ENCODE measurements at regions not wholly inside any gene's neighbourhood (a gene's known extent, or its start where the extent isn't known, plus 50 kb on each side); places are given as distances from the start of the nearest gene placed in this dataset.
"Not testable (repeated sequence)": the region's sequence is repeated elsewhere in the genome, so short reads cannot be mapped to it uniquely, and the experiment has no call there.

DNA sequence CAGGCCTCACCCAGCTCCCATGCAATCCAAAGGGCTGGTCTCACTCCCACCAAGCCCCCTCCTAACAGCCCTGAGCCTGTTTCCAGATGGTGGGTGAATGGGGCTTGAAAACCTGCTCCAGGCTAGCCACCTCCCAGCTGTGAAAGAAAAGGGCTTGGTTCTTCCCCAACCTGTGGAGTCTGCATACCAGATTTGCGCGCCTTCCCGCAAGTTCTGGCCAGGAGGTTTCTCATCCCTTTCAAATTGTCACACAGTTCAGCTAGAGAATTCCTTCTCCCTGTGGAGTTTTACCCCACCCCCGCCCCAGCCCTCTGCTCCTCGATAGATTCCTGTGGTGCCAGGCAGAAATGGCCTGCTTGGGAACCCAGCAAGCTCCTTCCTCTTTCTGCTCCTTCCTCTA is 734.6 kb upstream of the FAT3 start:
- intact Hi-C loops (cut with DNase I): no loop called here
- Histone ChIP-seq H3K36me3 (no peaks in the 10 kb centered on the region), H3K4me3 (no peak overlapping the region), H3K9me3 (no peaks in the 10 kb centered on the region), H3K27me3 (no peaks in the 10 kb centered on the region), H3K4me1 (ENCODE audit: insufficient read depth) (no peaks in the 10 kb centered on the region), H3K27ac (no peak overlapping the region)
- TF ChIP-seq CTCF (IDR thresholded peaks at IDR 0.05) (no peak), POLR2A (IDR thresholded peaks at IDR 0.05) (no peak), EP300 (IDR thresholded peaks at IDR 0.05) (no peak)
- DNase-seq: no peak
- 58 to 88% (median 80%) methylated on average over 5 of the region's 5 CpGs for WGBS, 3 donors

DNA sequence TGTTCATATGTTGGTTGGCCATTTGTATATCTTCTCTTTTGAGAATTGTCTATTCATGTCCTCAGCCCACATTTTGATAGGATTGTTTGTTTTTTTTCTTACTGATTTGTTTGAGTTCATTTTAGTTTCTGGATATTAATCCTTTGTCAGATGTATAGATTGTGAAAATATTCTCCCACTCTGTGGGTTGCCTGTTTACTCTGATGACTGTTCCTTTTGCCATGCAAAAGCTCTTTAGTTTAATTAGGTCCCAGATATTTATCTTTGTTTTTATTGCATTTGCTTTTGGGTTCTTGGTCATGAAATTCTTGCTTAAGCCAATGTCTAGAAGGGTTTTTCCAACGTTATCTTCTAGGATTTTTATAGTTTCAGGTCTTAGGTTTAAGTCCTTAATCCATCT is 740.7 kb upstream of the FAT3 start:
- H3K4me3 ChIP-seq; H3K27me3 ChIP-seq; H3K9me3 ChIP-seq; H3K36me3 ChIP-seq; H3K27ac ChIP-seq; H3K4me1 ChIP-seq (ENCODE audit: insufficient read depth); DNase-seq; intact Hi-C loops (cut with DNase I): not testable (repeated sequence)
- 66 to 72% (median 69%) methylated on average over 1 of the region's 1 CpG for WGBS, 3 donors

DNA sequence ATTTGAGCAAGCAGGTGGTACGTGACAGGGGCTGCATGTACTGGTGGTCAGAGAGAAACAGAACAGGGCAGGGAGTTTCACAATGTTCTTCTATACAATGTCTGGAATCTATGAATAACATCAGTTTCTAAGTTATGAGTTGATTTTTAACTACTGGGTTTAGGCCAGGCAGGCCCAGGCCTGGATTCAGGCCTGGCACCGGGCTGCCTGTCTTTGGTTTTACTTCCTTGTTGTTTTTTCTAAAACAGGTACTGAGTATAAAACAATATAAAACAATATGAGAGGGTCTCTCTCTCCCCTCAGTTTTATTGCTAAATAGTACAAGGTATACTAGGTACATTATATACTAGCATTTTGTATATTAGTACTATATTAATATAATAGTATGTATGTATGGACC is 742.7 kb upstream of the FAT3 start:
- DNase-seq; H3K27ac ChIP-seq; H3K4me1 ChIP-seq (ENCODE audit: insufficient read depth); H3K4me3 ChIP-seq; intact Hi-C loops (cut with DNase I); H3K27me3 ChIP-seq; H3K36me3 ChIP-seq; H3K9me3 ChIP-seq: not testable (repeated sequence)
- 83 to 88% (median 86%) methylated on average over 2 of the region's 2 CpGs for WGBS, 3 donors

DNA sequence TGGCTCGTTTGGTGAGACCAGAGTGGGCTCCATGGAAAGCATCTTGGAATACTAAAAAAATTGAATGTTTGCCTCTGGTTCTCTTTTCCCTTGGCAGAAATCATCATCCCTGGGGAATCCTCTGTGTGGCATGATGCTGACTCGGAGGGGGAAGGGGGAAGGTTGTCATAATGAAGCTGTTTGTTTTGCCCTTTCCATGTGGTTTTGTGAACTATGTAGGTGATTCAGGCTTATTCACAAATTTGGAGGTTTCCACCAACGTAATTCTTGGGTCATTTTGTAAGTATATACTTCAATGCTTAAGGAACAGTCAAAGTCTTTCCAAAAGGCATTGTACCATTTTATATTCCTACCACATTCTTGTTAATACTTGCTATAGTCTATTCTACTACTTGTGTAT is 754.0 kb upstream of the FAT3 start:
- H3K27ac ChIP-seq: no peak overlapping the region
- peaks cover 0 to 4% of the 10 kb centered on the region in 2 donors for H3K9me3 ChIP-seq
- H3K36me3 ChIP-seq: no peaks in the 10 kb centered on the region
- H3K27me3 ChIP-seq: no peaks in the 10 kb centered on the region
- H3K4me1 ChIP-seq (ENCODE audit: insufficient read depth): no peaks in the 10 kb centered on the region
- intact Hi-C loops (cut with DNase I): no loop called here
- no peak for DNase-seq
- H3K4me3 ChIP-seq: no peak overlapping the region
- WGBS, 3 donors: 60 to 75% (median 64%) methylated on average over 3 of the region's 3 CpGs
- TF ChIP-seq POLR2A (IDR thresholded peaks at IDR 0.05) (no peak), EP300 (IDR thresholded peaks at IDR 0.05) (no peak), CTCF (IDR thresholded peaks at IDR 0.05) (no peak)

DNA sequence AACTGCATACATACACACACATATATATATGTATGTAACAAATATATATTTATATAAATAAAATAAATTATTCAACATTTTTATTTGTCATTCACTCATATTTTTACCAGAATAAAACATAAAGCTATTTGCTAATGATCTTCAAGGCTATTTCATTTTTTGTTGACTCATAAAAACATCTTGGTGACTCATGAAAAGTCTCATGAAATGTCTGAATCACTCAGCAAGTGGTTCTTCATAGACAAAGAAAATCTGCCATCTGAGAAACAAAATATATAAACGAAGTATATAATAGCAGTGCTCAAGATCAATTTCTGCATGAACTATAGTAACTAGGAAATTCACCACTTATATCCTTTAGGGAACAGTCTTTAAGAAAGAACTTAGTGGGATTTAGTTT is 764.8 kb upstream of the FAT3 start:
- no peak overlapping the region for H3K4me3 ChIP-seq
- intact Hi-C loops (cut with DNase I): no loop called here
- no peaks in the 10 kb centered on the region for H3K27me3 ChIP-seq
- no peaks in the 10 kb centered on the region for H3K36me3 ChIP-seq
- no peaks in the 10 kb centered on the region for H3K9me3 ChIP-seq
- H3K4me1 ChIP-seq (ENCODE audit: insufficient read depth): no peaks in the 10 kb centered on the region
- H3K27ac ChIP-seq: no peak overlapping the region
- TF ChIP-seq POLR2A (IDR thresholded peaks at IDR 0.05) (no peak), EP300 (IDR thresholded peaks at IDR 0.05) (no peak), CTCF (IDR thresholded peaks at IDR 0.05) (no peak)
- DNase-seq: no peak
- WGBS, 3 donors: 69 to 77% (median 77%) methylated on average over 1 of the region's 1 CpG

GRCh38 chr11:91446267-91446666 is 778.4 kb upstream of the FAT3 start:
- Histone ChIP-seq H3K27ac (no peak overlapping the region), H3K9me3 (no peaks in the 10 kb centered on the region), H3K36me3 (no peaks in the 10 kb centered on the region), H3K4me3 (no peak overlapping the region), H3K27me3 (no peaks in the 10 kb centered on the region), H3K4me1 (ENCODE audit: insufficient read depth) (no peaks in the 10 kb centered on the region)
- intact Hi-C loops (cut with DNase I): no loop called here
- WGBS, 3 donors: 81 to 82% (median 82%) methylated on average over 4 of the region's 4 CpGs
- no peak for DNase-seq
- TF ChIP-seq EP300 (IDR thresholded peaks at IDR 0.05): no peak
- no peak for TF ChIP-seq POLR2A (IDR thresholded peaks at IDR 0.05)
- no peak for TF ChIP-seq CTCF (IDR thresholded peaks at IDR 0.05)

Measured in ovary (tissue), 7 donors.